ENCODE measurements at regions not wholly inside any gene's neighbourhood (a gene's known extent, or its start where the extent isn't known, plus 50 kb on each side); places are given as distances from the start of the nearest gene placed in this dataset.

DNA sequence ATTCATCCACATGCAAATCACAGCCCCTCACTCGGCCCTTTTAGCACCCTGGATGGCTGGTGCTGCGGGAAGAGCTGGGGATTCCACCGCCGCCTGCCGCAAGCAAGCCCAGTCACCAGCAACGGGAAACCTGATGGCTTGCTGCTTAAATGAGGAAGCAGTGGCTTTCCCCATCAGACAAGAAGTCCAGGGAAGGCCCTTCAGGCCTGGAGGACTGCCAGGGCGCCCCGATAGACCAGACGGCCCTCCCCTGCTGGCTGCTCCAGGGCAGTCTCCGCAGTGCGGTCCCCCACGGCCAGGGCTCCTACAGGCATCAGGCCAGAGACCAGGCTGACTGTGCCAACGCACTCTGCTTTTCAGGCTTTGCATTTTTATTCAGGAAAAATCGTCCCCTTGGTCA lies 439.1 kb downstream of the EIPR1 start:
- Mint-ChIP-seq H3K9me3 (ENCODE audit: unreplicated experiment) (no peaks in the 10 kb centered on the region), H3K27ac (ENCODE audit: unreplicated experiment) (no peak overlapping the region), H3K27me3 (ENCODE audit: unreplicated experiment) (peaks cover 8% of the 10 kb centered on the region), H3K4me1 (ENCODE audit: unreplicated experiment) (no peaks in the 10 kb centered on the region), H3K36me3 (ENCODE audit: low read depth, unreplicated experiment) (peaks cover 8% of the 10 kb centered on the region), H3K4me3 (ENCODE audit: unreplicated experiment) (no peak overlapping the region)
- no peak for DNase-seq (ENCODE audit: low spot score)
- TF ChIP-seq, protein P1, sequence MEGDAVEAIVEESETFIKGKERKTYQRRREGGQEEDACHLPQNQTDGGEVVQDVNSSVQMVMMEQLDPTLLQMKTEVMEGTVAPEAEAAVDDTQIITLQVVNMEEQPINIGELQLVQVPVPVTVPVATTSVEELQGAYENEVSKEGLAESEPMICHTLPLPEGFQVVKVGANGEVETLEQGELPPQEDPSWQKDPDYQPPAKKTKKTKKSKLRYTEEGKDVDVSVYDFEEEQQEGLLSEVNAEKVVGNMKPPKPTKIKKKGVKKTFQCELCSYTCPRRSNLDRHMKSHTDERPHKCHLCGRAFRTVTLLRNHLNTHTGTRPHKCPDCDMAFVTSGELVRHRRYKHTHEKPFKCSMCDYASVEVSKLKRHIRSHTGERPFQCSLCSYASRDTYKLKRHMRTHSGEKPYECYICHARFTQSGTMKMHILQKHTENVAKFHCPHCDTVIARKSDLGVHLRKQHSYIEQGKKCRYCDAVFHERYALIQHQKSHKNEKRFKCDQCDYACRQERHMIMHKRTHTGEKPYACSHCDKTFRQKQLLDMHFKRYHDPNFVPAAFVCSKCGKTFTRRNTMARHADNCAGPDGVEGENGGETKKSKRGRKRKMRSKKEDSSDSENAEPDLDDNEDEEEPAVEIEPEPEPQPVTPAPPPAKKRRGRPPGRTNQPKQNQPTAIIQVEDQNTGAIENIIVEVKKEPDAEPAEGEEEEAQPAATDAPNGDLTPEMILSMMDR (IDR thresholded peaks at IDR 0.05; ENCODE audit: unreplicated experiment): no peak

GRCh38 chr2:2935445-2936149 lies 442.0 kb downstream of the EIPR1 start:
- peaks cover 8% of the 10 kb centered on the region for H3K36me3 Mint-ChIP-seq (ENCODE audit: low read depth, unreplicated experiment)
- no peaks in the 10 kb centered on the region for H3K9me3 Mint-ChIP-seq (ENCODE audit: unreplicated experiment)
- H3K4me1 Mint-ChIP-seq (ENCODE audit: unreplicated experiment): no peaks in the 10 kb centered on the region
- H3K4me3 Mint-ChIP-seq (ENCODE audit: unreplicated experiment): no peak overlapping the region
- H3K27ac Mint-ChIP-seq (ENCODE audit: unreplicated experiment): no peak overlapping the region
- TF ChIP-seq, protein P1 (IDR thresholded peaks at IDR 0.05; ENCODE audit: unreplicated experiment): no peak
- no peak for DNase-seq (ENCODE audit: low spot score)
- peaks cover 8% of the 10 kb centered on the region for H3K27me3 Mint-ChIP-seq (ENCODE audit: unreplicated experiment)

DNA sequence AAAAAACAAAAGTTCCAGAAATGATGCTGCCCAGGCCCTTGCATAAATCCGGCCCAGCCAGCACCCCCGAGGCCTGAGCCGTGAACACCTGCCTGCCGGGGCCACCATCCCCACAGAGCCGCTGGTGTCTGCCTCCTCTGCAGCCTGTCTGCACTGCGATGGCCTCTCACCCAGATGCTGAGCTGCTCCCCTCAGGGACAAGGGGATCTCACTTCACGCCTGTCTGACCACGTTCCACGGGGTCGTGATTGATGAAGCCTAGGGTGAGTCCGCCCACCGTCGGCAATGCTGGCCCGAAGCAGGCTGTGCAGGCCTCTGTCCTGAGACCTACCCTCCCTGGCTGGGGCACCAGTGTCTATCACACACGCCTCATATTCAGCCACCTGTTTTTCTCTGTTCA lies 444.2 kb downstream of the EIPR1 start:
- Mint-ChIP-seq H3K4me1 (ENCODE audit: unreplicated experiment) (no peaks in the 10 kb centered on the region), H3K36me3 (ENCODE audit: low read depth, unreplicated experiment) (peaks cover 8% of the 10 kb centered on the region)
- DNase-seq (ENCODE audit: low spot score): no peak

GRCh38 chr2:2932692-2933305 lies 444.8 kb downstream of the EIPR1 start:
- DNase-seq (ENCODE audit: low spot score): no peak
- TF ChIP-seq, protein P1 (IDR thresholded peaks at IDR 0.05; ENCODE audit: unreplicated experiment): no peak
- no peak overlapping the region for H3K27ac Mint-ChIP-seq (ENCODE audit: unreplicated experiment)
- H3K36me3 Mint-ChIP-seq (ENCODE audit: low read depth, unreplicated experiment): peaks cover 8% of the 10 kb centered on the region
- H3K4me1 Mint-ChIP-seq (ENCODE audit: unreplicated experiment): no peaks in the 10 kb centered on the region
- H3K27me3 Mint-ChIP-seq (ENCODE audit: unreplicated experiment): peaks cover 6% of the 10 kb centered on the region
- no peak overlapping the region for H3K4me3 Mint-ChIP-seq (ENCODE audit: unreplicated experiment)
- H3K9me3 Mint-ChIP-seq (ENCODE audit: unreplicated experiment): peaks cover 4% of the 10 kb centered on the region

More for the DNA sequence above, 444.2 kb downstream of the EIPR1 start:
- Mint-ChIP-seq H3K4me3 (ENCODE audit: unreplicated experiment) (no peak overlapping the region), H3K9me3 (ENCODE audit: unreplicated experiment) (peaks cover 4% of the 10 kb centered on the region), H3K27me3 (ENCODE audit: unreplicated experiment) (peaks cover 6% of the 10 kb centered on the region), H3K27ac (ENCODE audit: unreplicated experiment) (no peak overlapping the region)
- TF ChIP-seq, protein P1 (IDR thresholded peaks at IDR 0.05; ENCODE audit: unreplicated experiment): no peak

GRCh38 chr2:2932189-2932588 lies 445.4 kb downstream of the EIPR1 start:
- peaks cover 5% of the 10 kb centered on the region for H3K27me3 Mint-ChIP-seq (ENCODE audit: unreplicated experiment)
- no peak overlapping the region for H3K27ac Mint-ChIP-seq (ENCODE audit: unreplicated experiment)
- DNase-seq (ENCODE audit: low spot score): no peak
- TF ChIP-seq, protein P1 (IDR thresholded peaks at IDR 0.05; ENCODE audit: unreplicated experiment): no peak
- no peak overlapping the region for H3K4me3 Mint-ChIP-seq (ENCODE audit: unreplicated experiment)
- peaks cover 4% of the 10 kb centered on the region for H3K9me3 Mint-ChIP-seq (ENCODE audit: unreplicated experiment)
- H3K36me3 Mint-ChIP-seq (ENCODE audit: low read depth, unreplicated experiment): peaks cover 6% of the 10 kb centered on the region
- no peaks in the 10 kb centered on the region for H3K4me1 Mint-ChIP-seq (ENCODE audit: unreplicated experiment)

Data from endothelial cell (in vitro differentiated cells).